ENCODE measurements at regions not wholly inside any gene's neighbourhood (a gene's known extent, or its start where the extent isn't known, plus 50 kb on each side); places are given as distances from the start of the nearest gene placed in this dataset.
A peak's percentile ranks its signal among the peaks of the same experiment; 100 is the strongest.
"Not testable (repeated sequence)": the region's sequence is repeated elsewhere in the genome, so short reads cannot be mapped to it uniquely, and the experiment has no call there.

- peaks cover 0 to 4% of the 10 kb centered on the region in 2 donors for H3K27me3 ChIP-seq (ENCODE audit: control insufficient read depth in 1 of 2, insufficient read depth in 2 of 2, low read length in 1 of 2)
Observed at GRCh38 chr6:27814665-27815424, 97.4 kb downstream of the OR2B2 start.

GRCh38 chr6:27814415-27814664 lies 97.9 kb downstream of the OR2B2 start:
- 0% methylated on average over 3 to 6 of the region's 24 CpGs for WGBS, 2 donors
- DNase-seq; intact Hi-C loops (cut with DNase I); H3K27me3 ChIP-seq (ENCODE audit: control insufficient read depth in 1 of 2, insufficient read depth in 2 of 2, low read length in 1 of 2); H3K9me3 ChIP-seq (ENCODE audit: control insufficient read depth, low read length); H3K36me3 ChIP-seq (ENCODE audit: control insufficient read depth in 1 of 2, insufficient read depth in 2 of 2, low read length in 1 of 2); H3K4me1 ChIP-seq (ENCODE audit: control insufficient read depth in 1 of 2, insufficient read depth in 2 of 2, low read length in 2 of 2); H3K27ac ChIP-seq (ENCODE audit: low read depth in 1 of 2, low read length in 2 of 2): not testable (repeated sequence)
- peak overlapping the region in 1 of 2 donors; percentile 1 for H3K4me3 ChIP-seq (ENCODE audit: low read length in 2 of 2)
- ATAC-seq (ENCODE audit: low FRiP score), result peak; percentile 54

More at GRCh38 chr6:27814665-27815424, 97.4 kb downstream of the OR2B2 start:
- H3K4me1 ChIP-seq (ENCODE audit: control insufficient read depth in 1 of 2, insufficient read depth in 2 of 2, low read length in 2 of 2), result peaks cover 0 to 2% of the 10 kb centered on the region in 2 donors
- 0 to 1% methylated on average over 37 to 40 of the region's 40 CpGs for WGBS, 2 donors
- H3K36me3 ChIP-seq (ENCODE audit: control insufficient read depth in 1 of 2, insufficient read depth in 2 of 2, low read length in 1 of 2), result no peaks in the 10 kb centered on the region
- H3K27ac ChIP-seq (ENCODE audit: low read depth in 1 of 2, low read length in 2 of 2), result no peak overlapping the region
- H3K9me3 ChIP-seq (ENCODE audit: control insufficient read depth, low read length), result no peaks in the 10 kb centered on the region
- peak overlapping the region; percentile 1 to 82 for H3K4me3 ChIP-seq (ENCODE audit: low read length in 2 of 2)
- intact Hi-C loops (cut with DNase I), result no loop called here
- ATAC-seq (ENCODE audit: low FRiP score), result peak; percentile 90
- DNase-seq, result peak; percentile 79 to 83

- Histone ChIP-seq H3K9me3 (ENCODE audit: control insufficient read depth, low read length) (no peaks in the 10 kb centered on the region), H3K4me3 (ENCODE audit: low read length in 2 of 2) (no peak overlapping the region), H3K27me3 (ENCODE audit: control insufficient read depth in 1 of 2, insufficient read depth in 2 of 2, low read length in 1 of 2) (peaks cover 0 to 5% of the 10 kb centered on the region in 2 donors), H3K4me1 (ENCODE audit: control insufficient read depth in 1 of 2, insufficient read depth in 2 of 2, low read length in 2 of 2) (peaks cover 2% of the 10 kb centered on the region in 2 donors), H3K36me3 (ENCODE audit: control insufficient read depth in 1 of 2, insufficient read depth in 2 of 2, low read length in 1 of 2) (no peaks in the 10 kb centered on the region), H3K27ac (ENCODE audit: low read depth in 1 of 2, low read length in 2 of 2) (no peak overlapping the region)
- ATAC-seq (ENCODE audit: low FRiP score) (no peak), DNase-seq (no peak)
- WGBS, 2 donors, result 87 to 89% methylated on average over 14 of the region's 14 CpGs
- intact Hi-C loops (cut with DNase I), result no loop called here
Observed at GRCh38 chr6:27812805-27813492, 99.2 kb downstream of the OR2B2 start.

- DNase-seq, result no peak
- Histone ChIP-seq H3K36me3 (ENCODE audit: control insufficient read depth in 1 of 2, insufficient read depth in 2 of 2, low read length in 1 of 2) (no peaks in the 10 kb centered on the region), H3K4me3 (ENCODE audit: low read length in 2 of 2) (no peak overlapping the region), H3K27ac (ENCODE audit: low read depth in 1 of 2, low read length in 2 of 2) (no peak overlapping the region), H3K4me1 (ENCODE audit: control insufficient read depth in 1 of 2, insufficient read depth in 2 of 2, low read length in 2 of 2) (peaks cover 2% of the 10 kb centered on the region in 2 donors), H3K9me3 (ENCODE audit: control insufficient read depth, low read length) (no peaks in the 10 kb centered on the region), H3K27me3 (ENCODE audit: control insufficient read depth in 1 of 2, insufficient read depth in 2 of 2, low read length in 1 of 2) (peaks cover 0 to 5% of the 10 kb centered on the region in 2 donors)
- ATAC-seq (ENCODE audit: low FRiP score), result no peak
- 80 to 85% methylated on average over 6 of the region's 6 CpGs for WGBS, 2 donors
- intact Hi-C loops (cut with DNase I), result no loop called here
Observed at GRCh38 chr6:27812078-27812804, 100.0 kb downstream of the OR2B2 start.

- intact Hi-C loops (cut with DNase I), result no loop called here
- no peak for DNase-seq
- Histone ChIP-seq H3K27me3 (ENCODE audit: control insufficient read depth in 1 of 2, insufficient read depth in 2 of 2, low read length in 1 of 2) (peaks cover 0 to 5% of the 10 kb centered on the region in 2 donors), H3K36me3 (ENCODE audit: control insufficient read depth in 1 of 2, insufficient read depth in 2 of 2, low read length in 1 of 2) (no peaks in the 10 kb centered on the region), H3K4me1 (ENCODE audit: control insufficient read depth in 1 of 2, insufficient read depth in 2 of 2, low read length in 2 of 2) (peaks cover 2% of the 10 kb centered on the region in 2 donors), H3K4me3 (ENCODE audit: low read length in 2 of 2) (no peak overlapping the region), H3K9me3 (ENCODE audit: control insufficient read depth, low read length) (no peaks in the 10 kb centered on the region), H3K27ac (ENCODE audit: low read depth in 1 of 2, low read length in 2 of 2) (peak overlapping the region in 1 of 2 donors; percentile 37)
- no peak for ATAC-seq (ENCODE audit: low FRiP score)
Observed at GRCh38 chr6:27811451-27811772, 100.8 kb downstream of the OR2B2 start.

GRCh38 chr6:27810768-27811450 lies 101.3 kb downstream of the OR2B2 start:
- WGBS, 2 donors, result 16 to 17% methylated on average over 11 of the region's 11 CpGs
- Histone ChIP-seq H3K9me3 (ENCODE audit: control insufficient read depth, low read length) (no peaks in the 10 kb centered on the region), H3K4me1 (ENCODE audit: control insufficient read depth in 1 of 2, insufficient read depth in 2 of 2, low read length in 2 of 2) (peaks cover 2% of the 10 kb centered on the region in 2 donors), H3K27me3 (ENCODE audit: control insufficient read depth in 1 of 2, insufficient read depth in 2 of 2, low read length in 1 of 2) (peaks cover 0 to 5% of the 10 kb centered on the region in 2 donors), H3K27ac (ENCODE audit: low read depth in 1 of 2, low read length in 2 of 2) (peak overlapping the region; percentile 46 to 98), H3K36me3 (ENCODE audit: control insufficient read depth in 1 of 2, insufficient read depth in 2 of 2, low read length in 1 of 2) (no peaks in the 10 kb centered on the region), H3K4me3 (ENCODE audit: low read length in 2 of 2) (peak overlapping the region; percentile 74 to 91)
- ATAC-seq (ENCODE audit: low FRiP score) (no peak), DNase-seq (no peak)
- intact Hi-C loops (cut with DNase I), result no loop called here

GRCh38 chr6:27809939-27810767 lies 102.0 kb downstream of the OR2B2 start:
- Histone ChIP-seq H3K27me3 (ENCODE audit: control insufficient read depth in 1 of 2, insufficient read depth in 2 of 2, low read length in 1 of 2) (peaks cover 0 to 5% of the 10 kb centered on the region in 2 donors), H3K27ac (ENCODE audit: low read depth in 1 of 2, low read length in 2 of 2) (peak overlapping the region; percentile 46 to 98), H3K4me1 (ENCODE audit: control insufficient read depth in 1 of 2, insufficient read depth in 2 of 2, low read length in 2 of 2) (peaks cover 2% of the 10 kb centered on the region in 2 donors), H3K36me3 (ENCODE audit: control insufficient read depth in 1 of 2, insufficient read depth in 2 of 2, low read length in 1 of 2) (no peaks in the 10 kb centered on the region), H3K4me3 (ENCODE audit: low read length in 2 of 2) (peak overlapping the region; percentile 74 to 91), H3K9me3 (ENCODE audit: control insufficient read depth, low read length) (no peaks in the 10 kb centered on the region)
- intact Hi-C loops (cut with DNase I), result no loop called here
- ATAC-seq (ENCODE audit: low FRiP score), result peak; percentile 90
- peak; percentile 82 to 87 for DNase-seq
- WGBS, 2 donors, result 0 to 1% methylated on average over 51 of the region's 51 CpGs
